ENCODE measurements at regions not wholly inside any gene's neighbourhood (a gene's known extent, or its start where the extent isn't known, plus 50 kb on each side); places are given as distances from the start of the nearest gene placed in this dataset.

- TF ChIP-seq, protein P1, sequence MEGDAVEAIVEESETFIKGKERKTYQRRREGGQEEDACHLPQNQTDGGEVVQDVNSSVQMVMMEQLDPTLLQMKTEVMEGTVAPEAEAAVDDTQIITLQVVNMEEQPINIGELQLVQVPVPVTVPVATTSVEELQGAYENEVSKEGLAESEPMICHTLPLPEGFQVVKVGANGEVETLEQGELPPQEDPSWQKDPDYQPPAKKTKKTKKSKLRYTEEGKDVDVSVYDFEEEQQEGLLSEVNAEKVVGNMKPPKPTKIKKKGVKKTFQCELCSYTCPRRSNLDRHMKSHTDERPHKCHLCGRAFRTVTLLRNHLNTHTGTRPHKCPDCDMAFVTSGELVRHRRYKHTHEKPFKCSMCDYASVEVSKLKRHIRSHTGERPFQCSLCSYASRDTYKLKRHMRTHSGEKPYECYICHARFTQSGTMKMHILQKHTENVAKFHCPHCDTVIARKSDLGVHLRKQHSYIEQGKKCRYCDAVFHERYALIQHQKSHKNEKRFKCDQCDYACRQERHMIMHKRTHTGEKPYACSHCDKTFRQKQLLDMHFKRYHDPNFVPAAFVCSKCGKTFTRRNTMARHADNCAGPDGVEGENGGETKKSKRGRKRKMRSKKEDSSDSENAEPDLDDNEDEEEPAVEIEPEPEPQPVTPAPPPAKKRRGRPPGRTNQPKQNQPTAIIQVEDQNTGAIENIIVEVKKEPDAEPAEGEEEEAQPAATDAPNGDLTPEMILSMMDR (IDR thresholded peaks at IDR 0.05): no peak
- TF ChIP-seq POLR2AphosphoS5 (IDR thresholded peaks at IDR 0.05; ENCODE audit: insufficient read depth in 1 of 2, low read depth in 1 of 2): no peak
Measured at GRCh38 chr19:32199501-32200040, 145.8 kb upstream of the ZNF507 start.

DNA sequence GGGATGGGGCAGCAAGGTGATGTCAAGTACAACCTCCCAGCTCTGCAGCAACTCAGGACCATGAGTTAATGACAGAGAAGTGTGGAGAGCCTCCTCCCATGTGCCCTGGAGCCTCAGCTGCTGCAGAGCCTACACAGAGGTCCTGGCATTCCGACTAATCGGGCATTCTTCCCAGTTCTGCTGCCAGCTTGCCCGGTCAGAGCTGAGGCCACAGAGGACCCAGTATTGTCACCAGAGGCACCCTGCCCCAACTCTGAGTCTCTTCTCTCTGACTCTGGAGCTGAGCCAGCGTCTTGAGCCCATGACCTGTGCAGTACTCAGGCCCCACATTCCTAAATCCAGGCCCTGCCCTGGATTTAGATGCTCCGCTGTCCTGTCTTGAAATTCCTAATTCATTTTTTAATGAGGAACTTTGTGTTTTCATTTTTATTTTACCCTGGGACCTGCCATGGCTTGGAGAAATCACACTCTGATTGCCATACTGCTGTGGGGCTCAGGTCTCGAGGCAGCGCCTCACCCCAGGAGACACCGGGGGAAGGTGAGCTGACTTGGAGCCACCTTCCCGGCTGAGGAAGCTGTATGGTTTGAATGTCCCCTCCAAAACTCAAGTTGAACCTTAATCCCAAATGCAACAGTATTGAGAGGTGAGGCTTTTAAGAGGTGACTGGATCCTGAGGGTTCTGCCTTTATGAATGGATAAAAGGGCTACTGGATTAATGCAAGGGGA lies 144.9 kb upstream of the ZNF507 start:
- Histone ChIP-seq H3K36me3 (no peaks in the 10 kb centered on the region), H3K27me3 (no peaks in the 10 kb centered on the region), H3K4me1 (no peaks in the 10 kb centered on the region), H3K9me3 (no peaks in the 10 kb centered on the region), H3K27ac (no peak overlapping the region), H3K4me3 (no peak overlapping the region)
- intact Hi-C loops (cut with DNase I): no loop called here
- DNase-seq (ENCODE audit: extremely low spot score in 2 of 2): peak in 1 of 2 donors; percentile 71
- TF ChIP-seq POLR2A (IDR thresholded peaks at IDR 0.05) (no peak), POLR2AphosphoS5 (IDR thresholded peaks at IDR 0.05; ENCODE audit: insufficient read depth in 1 of 2, low read depth in 1 of 2) (no peak)
- TF ChIP-seq, protein P1 (IDR thresholded peaks at IDR 0.05): no peak

More at GRCh38 chr19:32199501-32200040, 145.8 kb upstream of the ZNF507 start:
- intact Hi-C loops (cut with DNase I): no loop called here
- Histone ChIP-seq H3K27ac (no peak overlapping the region), H3K4me3 (no peak overlapping the region), H3K36me3 (no peaks in the 10 kb centered on the region), H3K4me1 (no peaks in the 10 kb centered on the region), H3K27me3 (no peaks in the 10 kb centered on the region), H3K9me3 (no peaks in the 10 kb centered on the region)
- DNase-seq (ENCODE audit: extremely low spot score in 2 of 2): peak in 1 of 2 donors; percentile 11

DNA sequence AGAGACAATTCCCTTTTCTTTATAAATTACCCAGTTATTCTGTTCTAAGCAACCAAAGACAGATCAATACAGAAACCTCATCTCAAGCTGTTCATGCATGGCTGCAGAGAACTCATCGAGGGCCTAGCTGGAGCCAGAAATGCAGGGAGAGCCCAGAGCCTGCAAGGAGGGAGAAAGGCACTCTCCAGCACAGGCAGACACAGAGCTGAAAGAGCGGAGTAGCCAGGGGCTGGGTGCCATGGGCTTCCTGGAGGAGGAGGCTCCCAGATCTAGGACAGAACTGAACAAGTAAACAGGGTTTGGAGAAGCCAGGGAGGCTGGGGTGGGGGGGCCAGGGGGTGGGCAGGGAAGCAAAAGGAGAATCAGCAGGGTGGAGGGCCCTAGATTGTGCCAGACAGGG lies 144.2 kb upstream of the ZNF507 start:
- H3K27ac ChIP-seq: no peak overlapping the region
- H3K27me3 ChIP-seq: no peaks in the 10 kb centered on the region
- intact Hi-C loops (cut with DNase I): no loop called here
- H3K9me3 ChIP-seq: no peaks in the 10 kb centered on the region
- DNase-seq (ENCODE audit: extremely low spot score in 2 of 2): no peak
- TF ChIP-seq POLR2AphosphoS5 (IDR thresholded peaks at IDR 0.05; ENCODE audit: insufficient read depth in 1 of 2, low read depth in 1 of 2) (no peak), POLR2A (IDR thresholded peaks at IDR 0.05) (no peak)
- TF ChIP-seq, protein P1 (IDR thresholded peaks at IDR 0.05): no peak
- H3K4me1 ChIP-seq: no peaks in the 10 kb centered on the region
- H3K4me3 ChIP-seq: no peak overlapping the region
- H3K36me3 ChIP-seq: no peaks in the 10 kb centered on the region

- no peak overlapping the region for H3K27ac ChIP-seq
- no peaks in the 10 kb centered on the region for H3K36me3 ChIP-seq
- intact Hi-C loops (cut with DNase I): no loop called here
- no peaks in the 10 kb centered on the region for H3K9me3 ChIP-seq
- no peak for DNase-seq (ENCODE audit: extremely low spot score in 2 of 2)
- TF ChIP-seq POLR2AphosphoS5 (IDR thresholded peaks at IDR 0.05; ENCODE audit: insufficient read depth in 1 of 2, low read depth in 1 of 2): no peak
- TF ChIP-seq, protein P1 (IDR thresholded peaks at IDR 0.05): no peak
- no peak for TF ChIP-seq POLR2A (IDR thresholded peaks at IDR 0.05)
- H3K27me3 ChIP-seq: no peaks in the 10 kb centered on the region
- H3K4me1 ChIP-seq: no peaks in the 10 kb centered on the region
- no peak overlapping the region for H3K4me3 ChIP-seq
Measured at GRCh38 chr19:32201636-32202051, 143.8 kb upstream of the ZNF507 start.

- intact Hi-C loops (cut with DNase I): no loop called here
Measured at GRCh38 chr19:32202244-32202643, 143.2 kb upstream of the ZNF507 start.

More at GRCh38 chr19:32202244-32202643, 143.2 kb upstream of the ZNF507 start:
- DNase-seq (ENCODE audit: extremely low spot score in 2 of 2): no peak
- Histone ChIP-seq H3K4me1 (no peaks in the 10 kb centered on the region), H3K4me3 (no peak overlapping the region), H3K27ac (no peak overlapping the region), H3K9me3 (no peaks in the 10 kb centered on the region), H3K36me3 (no peaks in the 10 kb centered on the region), H3K27me3 (no peaks in the 10 kb centered on the region)
- TF ChIP-seq POLR2AphosphoS5 (IDR thresholded peaks at IDR 0.05; ENCODE audit: insufficient read depth in 1 of 2, low read depth in 1 of 2) (no peak), POLR2A (IDR thresholded peaks at IDR 0.05) (no peak)
- TF ChIP-seq, protein P1 (IDR thresholded peaks at IDR 0.05): no peak
